GM19099 (cell line): ENCODE measurements at regions not wholly inside any gene's neighbourhood (a gene's known extent, or its start where the extent isn't known, plus 50 kb on each side); places are given as distances from the start of the nearest gene placed in this dataset.

Experiments
- POLR2A ChIP-seq: IDR thresholded peaks from 3 replicates; pipeline ENCODE4 v1.6.1; 2011; ENCODE audit warnings: low read depth; ENCODE audit not compliant: insufficient read length; ENCODE audit errors: extremely low read depth

GRCh38 chr20:60729135-60729900, 522.7 kb upstream of the CDH4 start:
- TF ChIP-seq POLR2A: no peak

- TF ChIP-seq POLR2A: no peak
Observed at GRCh38 chr20:60732322-60732721, 519.7 kb upstream of the CDH4 start.

- TF ChIP-seq POLR2A: no peak
Observed at GRCh38 chr20:60748086-60748485, 504.0 kb upstream of the CDH4 start.

DNA sequence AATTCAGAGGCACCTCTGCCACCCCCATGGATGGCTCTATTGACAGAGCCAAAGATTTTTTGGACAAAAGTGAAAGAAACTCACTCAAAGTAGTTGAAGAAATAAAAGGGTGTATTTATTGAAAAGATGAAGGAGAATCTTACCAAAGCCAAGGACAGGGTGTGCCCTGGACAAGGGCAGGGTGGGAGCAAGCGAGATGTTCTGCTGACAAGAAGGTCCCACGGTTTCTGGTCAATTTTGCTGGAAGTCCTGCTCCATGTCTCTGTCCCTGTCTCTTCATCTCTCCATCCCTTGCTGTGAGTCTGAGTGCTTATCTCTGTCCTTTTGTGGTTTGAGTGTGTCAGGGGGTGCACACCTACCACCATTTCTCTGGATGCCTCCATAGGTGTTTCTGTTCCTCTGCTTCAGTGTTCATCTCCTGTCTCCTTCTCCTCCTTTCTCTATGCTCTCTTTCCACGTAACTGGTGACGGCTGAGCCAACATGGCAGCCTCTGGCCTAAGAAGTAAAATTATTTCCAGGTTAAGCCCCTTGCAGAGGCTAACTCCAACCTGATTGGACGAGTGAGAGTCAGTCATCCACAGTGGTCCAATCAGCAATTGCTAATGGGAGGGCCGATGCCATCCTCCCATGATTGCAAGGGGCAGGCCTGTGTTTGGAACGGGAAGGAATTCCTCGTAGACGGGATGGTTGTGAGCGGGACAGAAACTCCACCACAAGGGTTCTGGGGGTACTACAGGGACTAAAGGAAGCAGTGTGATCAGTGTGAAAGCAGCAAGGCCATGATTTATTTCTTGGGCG, 502.1 kb upstream of the CDH4 start:
- no peak for TF ChIP-seq POLR2A

GRCh38 chr20:60750909-60751308, 501.2 kb upstream of the CDH4 start:
- TF ChIP-seq POLR2A: no peak

GRCh38 chr20:60751826-60752225, 500.2 kb upstream of the CDH4 start:
- TF ChIP-seq POLR2A: no peak

DNA sequence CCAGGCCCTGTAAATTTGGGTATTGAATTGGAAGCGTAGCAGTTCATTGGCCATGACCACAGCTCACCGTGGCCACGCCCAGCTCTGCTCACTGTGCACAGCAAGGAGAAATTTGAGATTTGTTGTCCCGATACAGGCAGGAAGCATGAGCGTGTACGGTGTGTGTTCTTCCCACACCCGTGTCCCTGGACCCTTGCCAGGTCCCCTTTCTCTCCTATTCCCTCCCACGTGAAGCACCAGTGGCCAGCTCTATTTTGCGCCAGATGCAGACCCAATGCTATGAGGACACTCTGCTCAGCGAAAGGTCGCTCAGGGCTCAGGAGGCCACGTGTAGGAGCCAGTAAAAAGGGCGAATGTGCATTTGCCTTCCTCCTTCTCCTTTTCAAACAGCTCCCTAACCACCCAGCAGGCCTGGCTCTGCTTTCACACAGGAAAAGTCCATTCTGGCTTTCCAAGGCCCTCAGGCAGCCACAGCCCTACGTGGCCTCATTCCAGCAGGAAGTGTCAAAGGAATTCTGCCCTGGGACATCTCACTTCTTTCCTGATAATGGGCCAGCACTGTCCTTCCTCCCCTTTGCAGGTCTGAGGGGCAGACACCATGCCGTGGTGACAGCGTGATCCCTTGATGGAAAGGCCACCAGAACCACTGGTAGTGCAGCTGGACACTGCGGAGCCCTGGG, 499.2 kb upstream of the CDH4 start:
- TF ChIP-seq POLR2A: no peak

GRCh38 chr20:60754856-60755255, 497.2 kb upstream of the CDH4 start:
- no peak for TF ChIP-seq POLR2A

DNA sequence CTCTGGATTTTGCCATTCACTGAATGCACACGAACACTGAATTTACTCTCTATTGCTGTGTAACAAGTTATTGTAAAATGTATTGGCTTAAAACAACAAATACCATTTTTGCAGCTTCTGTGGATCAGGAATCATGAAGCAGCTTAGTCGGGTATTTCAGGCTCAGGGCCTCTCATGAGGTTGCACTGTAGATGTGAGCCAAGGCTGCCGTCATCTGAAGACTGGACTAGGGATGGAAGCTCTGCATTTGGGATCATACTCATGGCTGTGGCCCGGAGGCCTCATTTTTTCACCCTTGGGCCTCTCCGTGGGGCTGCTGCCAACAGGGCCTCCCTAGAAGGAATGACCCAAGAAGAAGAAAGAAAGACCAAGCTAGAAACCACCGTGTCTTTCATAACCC, 492.4 kb upstream of the CDH4 start:
- no peak for TF ChIP-seq POLR2A

- TF ChIP-seq POLR2A: no peak
Observed at GRCh38 chr20:60760256-60761000, 491.6 kb upstream of the CDH4 start.

DNA sequence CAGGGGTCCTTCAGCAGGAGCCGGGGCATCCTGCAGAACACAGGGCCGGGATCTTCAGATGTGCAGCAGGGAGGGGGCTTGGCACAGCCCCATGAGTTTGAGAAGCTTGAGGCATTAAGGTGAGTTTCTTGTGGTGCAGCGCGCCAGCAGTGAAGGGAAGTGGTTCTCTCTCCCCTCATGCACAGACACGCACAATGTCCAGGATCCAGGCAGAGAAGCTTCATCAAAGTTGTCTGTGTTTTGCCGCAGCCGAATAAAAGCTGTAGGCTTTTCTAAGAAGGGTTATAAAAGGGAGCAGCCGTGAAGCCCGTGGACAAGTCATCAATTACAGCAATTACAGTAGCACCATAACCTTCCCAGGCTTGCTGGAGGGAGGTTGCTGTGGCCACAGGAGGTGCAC, 491.0 kb upstream of the CDH4 start:
- TF ChIP-seq POLR2A: no peak

DNA sequence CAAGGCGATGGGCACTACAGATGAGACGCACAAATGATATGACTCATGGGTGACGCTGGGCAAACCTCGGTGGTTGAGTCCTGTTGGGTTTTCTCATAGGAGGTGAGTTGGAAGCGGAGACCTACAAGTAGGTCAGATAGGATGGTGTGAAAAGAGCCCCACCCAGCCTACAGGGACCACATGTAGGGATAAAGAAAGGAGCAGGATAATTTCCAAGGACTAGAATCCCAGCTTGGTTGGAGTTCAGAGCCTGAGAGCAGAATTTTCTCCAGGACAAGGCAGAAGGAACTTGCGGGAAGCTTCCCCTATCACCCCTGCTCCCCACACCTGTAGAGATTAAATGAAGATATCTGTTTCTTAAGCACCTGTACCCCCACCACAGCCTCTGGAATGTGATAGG, 489.7 kb upstream of the CDH4 start:
- no peak for TF ChIP-seq POLR2A

DNA sequence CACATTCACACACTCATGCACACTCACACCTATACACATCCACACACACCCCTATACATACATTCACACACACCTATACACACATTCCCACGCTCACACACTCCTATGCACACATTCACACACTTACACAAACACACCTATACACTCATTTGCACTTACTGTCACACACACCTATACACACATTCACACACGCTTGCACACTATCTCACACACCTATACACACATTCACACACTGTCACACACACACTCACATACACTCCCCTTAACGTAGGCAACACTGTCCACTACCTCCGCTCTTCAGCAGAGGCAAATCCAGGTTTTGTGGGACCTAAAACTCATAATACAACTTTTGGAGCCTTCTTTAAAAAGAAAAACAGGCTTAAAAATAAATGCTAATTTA, 487.7 kb upstream of the CDH4 start:
- no peak for TF ChIP-seq POLR2A

- no peak for TF ChIP-seq POLR2A
Observed at GRCh38 chr20:60764771-60765170, 487.3 kb upstream of the CDH4 start.

- TF ChIP-seq POLR2A: no peak
Observed at GRCh38 chr20:60765821-60766403, 486.1 kb upstream of the CDH4 start.
